ENCODE measurements at regions not wholly inside any gene's neighbourhood (a gene's known extent, or its start where the extent isn't known, plus 50 kb on each side); places are given as distances from the start of the nearest gene placed in this dataset.

DNA sequence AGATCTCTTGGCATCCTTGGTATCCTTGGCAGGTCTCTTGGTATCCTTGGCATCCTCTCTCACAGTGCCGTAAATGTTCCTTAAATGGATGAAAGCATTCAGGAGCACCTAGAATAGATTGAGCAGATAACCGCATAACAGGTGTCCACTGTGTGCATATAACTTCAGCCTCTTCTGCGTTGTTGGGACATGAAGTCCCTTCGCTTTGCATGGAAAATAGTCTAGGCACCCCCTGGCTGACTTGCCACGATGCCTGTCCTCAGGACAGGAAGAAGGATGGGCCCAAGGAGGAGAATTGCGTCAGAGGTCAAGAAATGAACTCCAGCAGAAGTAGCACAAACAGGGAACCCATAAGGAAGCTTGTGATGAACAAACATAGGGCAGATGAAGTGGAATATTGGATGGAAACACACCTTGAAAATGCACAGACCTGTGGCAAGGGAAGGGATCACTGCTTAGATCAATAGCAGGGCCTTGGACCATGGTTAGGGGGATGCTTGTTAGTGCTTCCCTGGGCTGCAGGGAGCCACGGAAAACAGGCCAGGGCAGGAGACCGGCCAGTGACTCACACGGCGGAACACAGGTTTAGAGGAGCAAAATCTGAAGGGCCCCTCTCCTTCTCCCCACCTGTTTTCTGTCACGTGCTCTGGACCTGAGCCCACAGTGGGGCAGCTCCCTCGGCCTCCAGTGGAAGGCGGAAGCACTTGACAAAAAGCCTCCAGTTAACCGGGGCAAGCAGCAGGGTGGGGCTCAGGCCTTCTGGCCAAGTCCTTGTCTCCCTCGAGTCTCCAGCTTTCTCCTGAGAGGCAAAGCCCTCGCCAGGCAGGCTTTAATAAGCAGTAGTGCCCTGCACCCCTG, 99.2 kb upstream of the ASAP2 start:
- Histone ChIP-seq H3K27me3 (replicated peaks in 1 of 4; ENCODE audit: control insufficient read depth in 3 of 4, extremely low read depth in 1 of 4, insufficient read depth in 3 of 4, low read length in 3 of 4) (peaks cover 0 to 20% (median 9%) of the 10 kb centered on the region in 4 experiments; a peak in 5 of 7 replicates), H3K56ac (replicated peaks; ENCODE audit: insufficient read length, low read depth, low read length) (no peak overlapping the region), H3K9ac (replicated peaks in 1 of 4; ENCODE audit: extremely low read depth in 1 of 4, low read depth in 3 of 4, low read length in 3 of 4) (no peak overlapping the region), H3K4me1 (replicated peaks in 1 of 4; ENCODE audit: control insufficient read depth in 3 of 4, insufficient read depth in 4 of 4, low read length in 3 of 4) (peaks cover 0 to 19% (median 12%) of the 10 kb centered on the region in 4 experiments; a peak in 5 of 7 replicates), H3K4me3 (ENCODE audit: extremely low read depth in 1 of 4, insufficient read depth in 2 of 4, low read depth in 3 of 4, low read length in 4 of 4) (no peak overlapping the region), H2AFZ (ENCODE audit: low read length) (no peak overlapping the region), H2BK12ac (ENCODE audit: low read depth, low read length) (peak overlapping the region; percentile 39; the same call in 1 of the 2 replicates), H3K36me3 (ENCODE audit: control insufficient read depth in 2 of 4, insufficient read depth in 4 of 4, low read length in 3 of 4) (no peaks in the 10 kb centered on the region), H4K91ac (replicated peaks; ENCODE audit: insufficient read length, low read length) (no peak overlapping the region), H3K23me2 (ENCODE audit: low read depth, low read length) (no peaks in the 10 kb centered on the region; the same call in 1 of the 2 replicates), H4K8ac (ENCODE audit: extremely low read depth, insufficient read depth, low read length) (no peak overlapping the region), H2BK120ac (replicated peaks; ENCODE audit: low read depth, low read length) (no peak overlapping the region), H2BK20ac (ENCODE audit: low read length) (no peak overlapping the region), H3K9me3 (ENCODE audit: insufficient read depth in 2 of 2, low read depth in 1 of 2, low read length in 1 of 2) (no peaks in the 10 kb centered on the region), H2BK5ac (ENCODE audit: low read depth, low read length) (no peak overlapping the region), H2AK5ac (ENCODE audit: low read depth, low read length) (no peak overlapping the region), H3K27ac (ENCODE audit: low read depth, low read length) (no peak overlapping the region), H3K4ac (replicated peaks; ENCODE audit: insufficient read length, low read depth, low read length) (no peak overlapping the region), H3K79me2 (ENCODE audit: control insufficient read depth in 1 of 2, insufficient read depth in 2 of 2, low read length in 2 of 2) (no peaks in the 10 kb centered on the region), H4K20me1 (replicated peaks in 1 of 2; ENCODE audit: control insufficient read depth in 1 of 2, insufficient read depth in 2 of 2, low read length in 2 of 2) (no peaks in the 10 kb centered on the region), H3K18ac (ENCODE audit: extremely low read depth, low read length) (no peak overlapping the region), H3K23ac (ENCODE audit: insufficient read length) (no peak overlapping the region), H3K14ac (ENCODE audit: insufficient read length) (no peak overlapping the region), H4K5ac (ENCODE audit: insufficient read length, low read depth, low read length) (no peak overlapping the region), H2BK15ac (ENCODE audit: low read length) (no peak overlapping the region), H3K4me2 (ENCODE audit: insufficient read depth in 1 of 2, low read depth in 2 of 2, low read length in 2 of 2) (no peak overlapping the region), H3K79me1 (ENCODE audit: low read depth, low read length) (no peaks in the 10 kb centered on the region)
- TF ChIP-seq ZNF274 (IDR thresholded peaks at IDR 0.05; ENCODE audit: borderline replicate concordance, extremely low read depth, low read length) (no peak), KDM4A (IDR thresholded peaks at IDR 0.05; ENCODE audit: low read depth, low read length, severe bottlenecking) (no peak), ATF2 (IDR thresholded peaks at IDR 0.05; ENCODE audit: low read length) (no peak)
- ChIA-PET POLR2A (ENCODE audit: partially characterized antibody) (no interaction called here), CTCF (ENCODE audit: partially characterized antibody) (interaction anchor here (1.1 to 8.6 kb wide), 8 partner anchors 13 to 234 kb away, joined by 3 to 75 read pairs (median 4); no protein-coding TSS in a partner anchor)
- WGBS, 2 experiments (ENCODE audit: extremely low coverage in 1 of 2, insufficient coverage in 1 of 2, insufficient read length in 1 of 2, insufficient replicate concordance in 2 of 2, low coverage in 1 of 2, low lambda C conversion rate in 2 of 2, missing lambda C conversion rate in 1 of 2), result 93% methylated on average over 16 of the region's 16 CpGs; no CpG with 5 or more reads in 1 of the 2 experiments
- no peak for FAIRE-seq
- DNase-seq (ENCODE audit: low read depth in 1 of 2, low spot score in 2 of 2), result no peak

Data from H1 (cell line).